Peyer's patch (tissue), 4 donors: ENCODE measurements at regions not wholly inside any gene's neighbourhood (a gene's known extent, or its start where the extent isn't known, plus 50 kb on each side); places are given as distances from the start of the nearest gene placed in this dataset.

Experiments
- DNase-seq, 3 donors: peaks; one replicate each; pipeline ENCODE4 v3.0.0-alpha.2; 2017 to 2019
- H3K27ac ChIP-seq, 4 donors: fragments of 200-600 bp; sonication (generic); one replicate each; pipeline ENCODE4 v1.5.1; 2016 to 2019
- H3K27me3 ChIP-seq, 2 donors: fragments of 200-600 bp; sonication (generic); one replicate each; pipeline ENCODE4 v1.5.1; 2019
- H3K36me3 ChIP-seq, 3 donors: fragments of 200-600 bp; sonication (generic); one replicate each; pipeline ENCODE4 v1.5.1; 2016 to 2019
- H3K4me1 ChIP-seq, 4 donors: fragments of 200-600 bp; sonication (generic); one replicate each; pipeline ENCODE4 v1.5.1; 2016 to 2019
- H3K4me3 ChIP-seq, 4 donors: fragments of 200-600 bp; sonication (generic); 1 replicate in 3 of 4; 2 replicates in 1 of 4; pipeline ENCODE4 v1.5.1; 2016 to 2019; ENCODE audit warnings: mild to moderate bottlenecking in 1 of 4
- H3K9me3 ChIP-seq, 4 donors: fragments of 200-600 bp; sonication (generic); one replicate each; pipeline ENCODE4 v1.5.1; 2016 to 2019; ENCODE audit warnings: mild to moderate bottlenecking in 1 of 4
- CTCF ChIP-seq, 6 experiments: fragments of 450-650 bp in 4 of 6; fragments of 200-600 bp in 2 of 6; sonication (generic) in 1 of 6; IDR thresholded peaks; one replicate each; pipeline ENCODE4 v1.5.1; 2017 to 2019; ENCODE audit warnings: antibody characterized with exemption in 6 of 6, mild to moderate bottlenecking in 3 of 6, moderate library complexity in 1 of 6
- POLR2A ChIP-seq, 2 donors: fragments of 450-650 bp; IDR thresholded peaks; one replicate each; pipeline ENCODE4 v1.5.1; 2017; ENCODE audit warnings: antibody characterized with exemption in 2 of 2, mild to moderate bottlenecking in 2 of 2, moderate library complexity in 2 of 2

DNA sequence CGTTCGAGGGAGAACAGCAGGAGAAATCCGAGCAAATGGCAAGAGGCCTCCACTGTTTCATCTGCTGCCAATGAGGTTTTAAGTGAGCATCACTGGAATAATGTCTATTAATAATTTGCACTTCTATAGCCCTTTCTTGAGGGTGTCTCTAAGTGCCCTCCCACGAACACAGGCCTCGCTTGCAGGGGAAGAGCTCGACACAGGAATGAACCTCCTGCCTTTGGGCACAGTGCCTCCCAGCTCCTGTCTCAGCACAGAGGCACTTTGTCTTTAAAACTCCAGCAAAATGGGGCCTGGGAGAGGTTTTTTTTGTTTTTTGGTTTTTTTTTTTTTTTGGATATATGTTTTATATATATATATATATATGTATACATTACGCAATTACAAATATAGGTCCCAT lies 56.6 kb downstream of the OLIG1 start:
- Histone ChIP-seq H3K27me3 (no peaks in the 10 kb centered on the region), H3K4me3 (no peak overlapping the region), H3K9me3 (no peaks in the 10 kb centered on the region), H3K36me3 (no peaks in the 10 kb centered on the region), H3K4me1 (no peaks in the 10 kb centered on the region), H3K27ac (no peak overlapping the region)
- TF ChIP-seq CTCF (IDR thresholded peaks at IDR 0.05) (no peak), POLR2A (IDR thresholded peaks at IDR 0.05) (no peak)
- no peak for DNase-seq

DNA sequence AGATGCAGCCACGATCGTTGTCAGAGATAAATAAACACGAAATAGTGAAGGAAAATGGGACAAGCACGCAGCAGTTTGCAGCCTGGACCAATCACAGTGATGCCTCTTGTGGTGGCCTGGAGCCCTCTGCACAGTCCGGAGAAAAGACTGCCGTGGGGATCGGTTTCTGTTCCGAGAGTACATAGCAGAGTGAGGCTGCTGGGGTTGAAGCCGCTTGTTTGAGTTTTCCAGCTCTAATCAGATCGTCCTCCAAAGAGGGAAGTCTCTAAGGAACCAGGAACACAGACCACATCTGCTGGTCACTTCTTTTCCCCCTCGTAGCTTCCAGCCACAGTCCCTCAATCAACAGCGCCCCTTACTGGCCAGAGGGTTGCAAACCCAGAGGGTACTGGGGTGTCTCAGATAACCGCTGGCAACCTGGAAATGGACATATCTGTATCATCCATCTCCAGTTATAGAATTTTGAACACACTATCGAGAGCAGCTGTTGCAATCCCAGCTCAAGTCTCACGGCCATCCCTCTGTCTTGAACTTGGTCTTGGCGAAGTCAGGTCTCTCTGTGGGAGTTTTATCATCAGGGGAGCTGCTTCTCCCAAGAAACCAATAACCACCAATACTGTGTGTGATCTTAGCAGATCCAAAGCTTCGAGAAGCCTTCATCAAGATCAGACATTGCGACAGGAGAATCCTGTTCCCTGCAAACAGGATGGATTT lies 57.4 kb downstream of the OLIG1 start:
- no peak for TF ChIP-seq POLR2A (IDR thresholded peaks at IDR 0.05)
- peak in 5 of 6 experiments; percentile 21 to 59 (median 46) for TF ChIP-seq CTCF (IDR thresholded peaks at IDR 0.05)
- Histone ChIP-seq H3K9me3 (no peaks in the 10 kb centered on the region), H3K4me3 (peak overlapping the region in 3 of 4 donors; percentile 21 to 24 (median 23)), H3K27me3 (no peaks in the 10 kb centered on the region), H3K27ac (no peak overlapping the region), H3K36me3 (no peaks in the 10 kb centered on the region), H3K4me1 (no peaks in the 10 kb centered on the region)
- peak; percentile 25 to 72 (median 60) for DNase-seq

DNA sequence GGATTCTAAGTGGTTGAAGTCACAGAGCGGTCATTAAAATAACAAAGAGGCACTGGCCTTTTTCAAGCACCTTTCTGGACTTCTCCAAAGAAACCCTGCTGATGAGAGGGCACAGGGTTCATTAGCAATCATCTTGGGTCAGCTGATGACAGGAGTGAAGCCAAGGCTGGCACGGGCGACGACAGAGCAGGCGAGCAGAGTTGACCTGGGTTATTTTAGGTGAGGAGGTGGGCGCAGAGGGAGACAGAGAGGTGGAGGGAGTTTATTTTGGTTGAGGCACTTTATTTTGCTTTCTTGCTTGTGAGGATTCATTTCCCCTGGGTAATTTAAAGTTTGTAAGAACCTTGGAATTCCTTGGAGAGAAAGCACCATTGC lies 57.9 kb downstream of the OLIG1 start:
- TF ChIP-seq CTCF (IDR thresholded peaks at IDR 0.05) (no peak), POLR2A (IDR thresholded peaks at IDR 0.05) (no peak)
- no peaks in the 10 kb centered on the region for H3K27me3 ChIP-seq

DNA sequence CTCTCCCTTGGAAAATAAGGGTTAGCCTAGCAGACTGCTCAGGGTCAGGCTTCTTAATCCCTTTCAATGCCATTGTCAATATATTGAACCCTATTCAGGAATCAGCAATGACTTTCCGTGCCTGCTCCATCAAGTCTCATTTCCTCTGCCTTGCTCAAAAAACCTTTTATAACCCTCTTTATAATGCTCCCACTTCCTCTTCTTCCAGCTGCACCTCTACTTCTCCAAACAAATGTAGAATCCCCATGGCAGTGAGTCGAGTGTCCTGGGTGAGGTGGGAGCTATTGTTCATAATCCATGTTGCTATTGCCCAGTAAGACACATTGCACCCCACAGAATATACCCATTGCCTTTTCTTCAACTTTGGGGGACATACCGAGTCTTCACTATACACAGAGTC lies 58.6 kb downstream of the OLIG1 start:
- no peaks in the 10 kb centered on the region for H3K36me3 ChIP-seq
- H3K27ac ChIP-seq: no peak overlapping the region
- no peaks in the 10 kb centered on the region for H3K27me3 ChIP-seq
- H3K9me3 ChIP-seq: no peaks in the 10 kb centered on the region
- H3K4me1 ChIP-seq: no peaks in the 10 kb centered on the region
- no peak for DNase-seq
- no peak for TF ChIP-seq POLR2A (IDR thresholded peaks at IDR 0.05)
- TF ChIP-seq CTCF (IDR thresholded peaks at IDR 0.05): no peak
- H3K4me3 ChIP-seq: no peak overlapping the region

More for the DNA sequence above, 57.9 kb downstream of the OLIG1 start:
- H3K9me3 ChIP-seq: no peaks in the 10 kb centered on the region
- no peak for DNase-seq
- no peak overlapping the region for H3K4me3 ChIP-seq
- no peak overlapping the region for H3K27ac ChIP-seq
- H3K4me1 ChIP-seq: no peaks in the 10 kb centered on the region
- no peaks in the 10 kb centered on the region for H3K36me3 ChIP-seq

GRCh38 chr21:33132054-33132453 lies 62.1 kb downstream of the OLIG1 start:
- no peaks in the 10 kb centered on the region for H3K27me3 ChIP-seq
- no peaks in the 10 kb centered on the region for H3K9me3 ChIP-seq
- no peak for DNase-seq
- H3K27ac ChIP-seq: no peak overlapping the region
- H3K4me3 ChIP-seq: no peak overlapping the region
- H3K36me3 ChIP-seq: no peaks in the 10 kb centered on the region
- no peaks in the 10 kb centered on the region for H3K4me1 ChIP-seq
- peak in 2 of 6 experiments; percentile 10 to 21 for TF ChIP-seq CTCF (IDR thresholded peaks at IDR 0.05)
- no peak for TF ChIP-seq POLR2A (IDR thresholded peaks at IDR 0.05)
